ENCODE measurements at regions not wholly inside any gene's neighbourhood (a gene's known extent, or its start where the extent isn't known, plus 50 kb on each side); places are given as distances from the start of the nearest gene placed in this dataset.

GRCh38 chr1:5273280-5274003 is 619.0 kb downstream of the AJAP1 start:
- in situ Hi-C loops (cut with HindIII; ENCODE audit: low sequenced_read_pairs) = no loop called here
- no peak for DNase-seq (ENCODE audit: low spot score)

- DNase-seq (ENCODE audit: low spot score) = no peak
- in situ Hi-C loops (cut with HindIII; ENCODE audit: low sequenced_read_pairs) = no loop called here
Measured at GRCh38 chr1:5272325-5272724, 617.9 kb downstream of the AJAP1 start.

- in situ Hi-C loops (cut with HindIII; ENCODE audit: low sequenced_read_pairs) = no loop called here
- DNase-seq (ENCODE audit: low spot score) = no peak
Measured at GRCh38 chr1:5271264-5271663, 616.9 kb downstream of the AJAP1 start.

GRCh38 chr1:5269901-5270300 is 615.5 kb downstream of the AJAP1 start:
- no peak for DNase-seq (ENCODE audit: low spot score)
- in situ Hi-C loops (cut with HindIII; ENCODE audit: low sequenced_read_pairs) = no loop called here

GRCh38 chr1:5267603-5268235 is 613.3 kb downstream of the AJAP1 start:
- DNase-seq (ENCODE audit: low spot score) = no peak
- in situ Hi-C loops (cut with HindIII; ENCODE audit: low sequenced_read_pairs) = no loop called here

GRCh38 chr1:5265438-5266075 is 611.1 kb downstream of the AJAP1 start:
- in situ Hi-C loops (cut with HindIII; ENCODE audit: low sequenced_read_pairs) = no loop called here
- no peak for DNase-seq (ENCODE audit: low spot score)

GRCh38 chr1:5264476-5264875 is 610.1 kb downstream of the AJAP1 start:
- DNase-seq (ENCODE audit: low spot score) = no peak
- in situ Hi-C loops (cut with HindIII; ENCODE audit: low sequenced_read_pairs) = no loop called here

- DNase-seq (ENCODE audit: low spot score) = no peak
- in situ Hi-C loops (cut with HindIII; ENCODE audit: low sequenced_read_pairs) = no loop called here
Measured at GRCh38 chr1:5256793-5257192, 602.4 kb downstream of the AJAP1 start.

- no peak for DNase-seq (ENCODE audit: low spot score)
- in situ Hi-C loops (cut with HindIII; ENCODE audit: low sequenced_read_pairs) = no loop called here
Measured at GRCh38 chr1:5254975-5255374, 600.6 kb downstream of the AJAP1 start.

GRCh38 chr1:5254131-5254725 is 599.8 kb downstream of the AJAP1 start:
- in situ Hi-C loops (cut with HindIII; ENCODE audit: low sequenced_read_pairs) = no loop called here
- DNase-seq (ENCODE audit: low spot score) = no peak

GRCh38 chr1:5253036-5253435 is 598.6 kb downstream of the AJAP1 start:
- in situ Hi-C loops (cut with HindIII; ENCODE audit: low sequenced_read_pairs) = no loop called here
- no peak for DNase-seq (ENCODE audit: low spot score)

GRCh38 chr1:5250336-5250735 is 595.9 kb downstream of the AJAP1 start:
- no peak for DNase-seq (ENCODE audit: low spot score)
- in situ Hi-C loops (cut with HindIII; ENCODE audit: low sequenced_read_pairs) = no loop called here

- DNase-seq (ENCODE audit: low spot score) = no peak
- in situ Hi-C loops (cut with HindIII; ENCODE audit: low sequenced_read_pairs) = no loop called here
Measured at GRCh38 chr1:5245348-5245747, 590.9 kb downstream of the AJAP1 start.

- in situ Hi-C loops (cut with HindIII; ENCODE audit: low sequenced_read_pairs) = no loop called here
- no peak for DNase-seq (ENCODE audit: low spot score)
Measured at GRCh38 chr1:5244631-5245285, 590.3 kb downstream of the AJAP1 start.

- no peak for DNase-seq (ENCODE audit: low spot score)
- in situ Hi-C loops (cut with HindIII; ENCODE audit: low sequenced_read_pairs) = no loop called here
Measured at GRCh38 chr1:5242850-5243249, 588.4 kb downstream of the AJAP1 start.

- no peak for DNase-seq (ENCODE audit: low spot score)
- in situ Hi-C loops (cut with HindIII; ENCODE audit: low sequenced_read_pairs) = no loop called here
Measured at GRCh38 chr1:5239911-5240310, 585.5 kb downstream of the AJAP1 start.

GRCh38 chr1:5238351-5239130 is 584.1 kb downstream of the AJAP1 start:
- no peak for DNase-seq (ENCODE audit: low spot score)
- in situ Hi-C loops (cut with HindIII; ENCODE audit: low sequenced_read_pairs) = no loop called here

GRCh38 chr1:5235355-5235899 is 581.0 kb downstream of the AJAP1 start:
- in situ Hi-C loops (cut with HindIII; ENCODE audit: low sequenced_read_pairs) = no loop called here
- DNase-seq (ENCODE audit: low spot score) = no peak

- in situ Hi-C loops (cut with HindIII; ENCODE audit: low sequenced_read_pairs) = no loop called here
- no peak for DNase-seq (ENCODE audit: low spot score)
Measured at GRCh38 chr1:5232537-5232936, 578.1 kb downstream of the AJAP1 start.

Data from G401 (cell line).